Naive B cell (primary cell): ENCODE measurements at regions not wholly inside any gene's neighbourhood (a gene's known extent, or its start where the extent isn't known, plus 50 kb on each side); places are given as distances from the start of the nearest gene placed in this dataset.

Source experiments
- ATAC-seq, 2 donors: fragments of 150-1000 bp; cut with Tn5 transposase; 2 replicates each; pipeline ENCODE4 v1.10.0; 2021; ENCODE audit warnings: low read depth in 2 of 2, mild to moderate bottlenecking in 2 of 2, moderate library complexity in 2 of 2
- DNase-seq: peaks from one replicate; pipeline ENCODE4 v3.0.0; 2022
- H3K27ac Mint-ChIP-seq, 6 donors: one replicate each; pipeline ENCODE4 v1.8.0; 2020 to 2022; ENCODE audit warnings: mild to moderate bottlenecking in 6 of 6, mixed read lengths in 6 of 6, moderate library complexity in 5 of 6, inconsistent platforms in 2 of 6
- H3K27me3 Mint-ChIP-seq, 3 donors: one replicate each; pipeline ENCODE4 v1.8.0; 2021 to 2022; ENCODE audit warnings: mixed read lengths in 3 of 3, mild to moderate bottlenecking in 1 of 3
- H3K36me3 Mint-ChIP-seq, 2 donors: one replicate each; pipeline ENCODE4 v1.8.0; 2020 to 2022; ENCODE audit warnings: mixed read lengths in 2 of 2, inconsistent platforms in 1 of 2, mild to moderate bottlenecking in 1 of 2
- H3K4me1 Mint-ChIP-seq, 3 donors: one replicate each; pipeline ENCODE4 v1.8.0; 2020 to 2022; ENCODE audit warnings: mixed read lengths in 3 of 3, inconsistent platforms in 1 of 3, mild to moderate bottlenecking in 1 of 3, moderate library complexity in 1 of 3
- H3K4me3 Mint-ChIP-seq, 8 donors: one replicate each; pipeline ENCODE4 v1.8.0; 2020 to 2022; ENCODE audit warnings: mild to moderate bottlenecking in 8 of 8, mixed read lengths in 8 of 8, moderate library complexity in 8 of 8, inconsistent platforms in 2 of 8
- H3K9me3 Mint-ChIP-seq, 7 donors: one replicate each; pipeline ENCODE4 v1.8.0; 2020 to 2022; ENCODE audit warnings: mixed read lengths in 7 of 7, mild to moderate bottlenecking in 5 of 7, inconsistent platforms in 2 of 7, moderate library complexity in 1 of 7

- DNase-seq = no peak
- Mint-ChIP-seq H3K36me3 (no peaks in the 10 kb centered on the region), H3K4me3 (no peak overlapping the region), H3K4me1 (no peaks in the 10 kb centered on the region), H3K27ac (no peak overlapping the region), H3K27me3 (peaks cover 0 to 7% (median 5%) of the 10 kb centered on the region in 3 donors), H3K9me3 (no peaks in the 10 kb centered on the region)
- ATAC-seq = no peak
Observed at GRCh38 chr16:74031551-74031950, 265.1 kb upstream of the PSMD7 start.

DNA sequence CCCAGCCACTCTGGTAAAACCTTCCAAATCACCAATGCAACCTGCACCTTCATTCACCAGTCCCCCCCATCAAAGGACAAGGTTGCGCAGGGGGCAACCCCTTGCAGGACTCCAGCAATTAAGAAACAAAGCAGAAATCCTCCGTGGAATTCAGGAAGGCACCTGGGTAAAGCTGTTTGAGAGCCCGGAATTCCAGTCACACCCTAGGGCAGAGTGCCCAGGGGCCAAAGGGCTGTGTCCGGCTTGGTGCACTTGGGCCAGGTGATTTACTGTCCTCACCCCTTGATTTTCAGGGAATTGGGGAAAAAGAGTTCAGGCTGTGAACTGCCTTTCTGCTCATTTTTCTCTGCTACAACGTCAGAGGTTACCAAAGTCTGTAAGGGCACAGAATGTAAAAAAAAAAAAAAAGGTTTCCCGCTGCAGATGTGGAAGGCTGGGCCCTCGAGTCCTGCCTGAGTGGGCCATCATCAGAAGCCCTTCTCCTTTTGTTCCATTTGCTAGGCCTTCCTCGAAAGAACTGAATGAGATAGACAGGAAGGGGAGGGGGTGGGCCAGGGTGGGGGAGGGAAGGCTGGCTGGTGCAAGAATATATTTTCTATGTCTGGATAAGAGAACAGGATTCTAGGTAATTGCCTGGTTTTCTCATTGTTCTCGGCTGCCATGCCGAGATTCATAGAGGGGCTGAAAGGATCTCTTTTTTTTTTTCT lies 266.5 kb upstream of the PSMD7 start:
- DNase-seq = no peak
- no peaks in the 10 kb centered on the region for H3K4me1 Mint-ChIP-seq
- H3K9me3 Mint-ChIP-seq = no peaks in the 10 kb centered on the region
- no peak overlapping the region for H3K27ac Mint-ChIP-seq
- H3K36me3 Mint-ChIP-seq = no peaks in the 10 kb centered on the region
- H3K27me3 Mint-ChIP-seq = peaks cover 3 to 10% (median 8%) of the 10 kb centered on the region in 3 donors
- no peak overlapping the region for H3K4me3 Mint-ChIP-seq
- no peak for ATAC-seq

DNA sequence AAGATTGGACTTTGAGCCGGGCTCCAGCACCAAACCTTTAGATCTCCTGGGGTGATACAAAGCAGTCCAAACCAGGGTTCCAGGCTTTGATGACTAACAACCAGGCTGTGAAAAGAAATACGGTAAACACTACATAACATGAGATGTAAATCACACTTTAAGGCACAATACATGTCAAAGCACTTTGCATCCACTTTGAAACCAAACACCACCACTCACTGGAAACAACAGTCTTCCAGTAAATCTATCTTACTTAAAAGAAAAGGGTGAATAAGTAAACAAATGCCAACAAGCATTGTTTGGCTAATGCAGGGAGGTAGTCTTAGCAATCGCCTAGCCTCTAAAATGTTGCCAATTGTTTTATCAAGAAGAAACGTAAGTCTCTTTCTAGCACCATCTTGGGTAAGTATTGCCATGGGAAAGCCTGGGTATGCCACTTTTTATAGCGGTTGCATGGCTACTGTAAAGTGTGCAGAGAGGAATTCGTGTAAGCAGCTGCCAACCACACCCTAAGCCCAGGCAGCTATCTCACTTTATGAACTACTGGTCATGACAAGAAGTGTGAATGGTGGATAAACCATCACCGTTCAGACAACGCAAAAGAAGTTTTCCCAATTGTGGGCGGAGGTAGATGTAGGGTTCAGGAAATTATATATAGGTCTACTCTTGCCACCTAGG lies 267.4 kb upstream of the PSMD7 start:
- Mint-ChIP-seq H3K36me3 (no peaks in the 10 kb centered on the region), H3K9me3 (no peaks in the 10 kb centered on the region), H3K4me3 (no peak overlapping the region), H3K4me1 (no peaks in the 10 kb centered on the region), H3K27me3 (peaks cover 6 to 9% (median 8%) of the 10 kb centered on the region in 3 donors), H3K27ac (no peak overlapping the region)
- DNase-seq (no peak), ATAC-seq (no peak)

GRCh38 chr16:74026373-74027281 lies 270.0 kb upstream of the PSMD7 start:
- Mint-ChIP-seq H3K4me1 (no peaks in the 10 kb centered on the region), H3K27me3 (peaks cover 4 to 9% (median 8%) of the 10 kb centered on the region in 3 donors), H3K4me3 (no peak overlapping the region), H3K27ac (no peak overlapping the region), H3K9me3 (no peaks in the 10 kb centered on the region), H3K36me3 (no peaks in the 10 kb centered on the region)
- ATAC-seq = no peak
- no peak for DNase-seq

DNA sequence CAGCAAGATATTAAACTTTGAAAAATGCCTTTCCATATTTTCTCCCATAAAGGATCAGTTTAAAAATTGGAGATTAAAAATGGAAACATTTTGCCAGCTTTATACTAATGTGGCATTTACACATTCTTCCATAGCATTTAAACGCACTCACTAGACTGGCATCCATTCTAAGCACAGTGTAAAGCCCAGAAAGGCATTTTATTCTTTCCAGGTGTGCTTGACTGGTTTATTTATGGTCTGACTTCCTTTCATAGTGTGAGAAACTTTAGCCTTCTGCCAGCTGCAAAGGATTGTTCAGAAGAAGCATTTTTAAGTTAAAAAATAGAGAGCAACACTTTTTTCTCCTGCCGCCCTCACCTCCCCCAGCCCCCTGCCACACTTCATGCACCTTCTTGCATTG lies 271.7 kb upstream of the PSMD7 start:
- DNase-seq (no peak), ATAC-seq (no peak)
- Mint-ChIP-seq H3K27ac (peak overlapping the region in 1 of 6 donors; percentile 32), H3K4me3 (peak overlapping the region in 1 of 8 donors; percentile 57), H3K27me3 (peaks cover 4 to 9% (median 8%) of the 10 kb centered on the region in 3 donors), H3K9me3 (no peaks in the 10 kb centered on the region), H3K36me3 (no peaks in the 10 kb centered on the region), H3K4me1 (no peaks in the 10 kb centered on the region)

- Mint-ChIP-seq H3K36me3 (no peaks in the 10 kb centered on the region), H3K4me1 (no peaks in the 10 kb centered on the region), H3K9me3 (peaks cover 0 to 16% (median 1%) of the 10 kb centered on the region in 7 donors), H3K4me3 (no peak overlapping the region), H3K27ac (no peak overlapping the region), H3K27me3 (peaks cover 0 to 6% (median 0%) of the 10 kb centered on the region in 3 donors)
- ATAC-seq = no peak
- DNase-seq = no peak
Observed at GRCh38 chr16:74020095-74020670, 276.4 kb upstream of the PSMD7 start.

GRCh38 chr16:74019612-74020011 lies 277.0 kb upstream of the PSMD7 start:
- DNase-seq (no peak), ATAC-seq (no peak)
- Mint-ChIP-seq H3K27me3 (no peaks in the 10 kb centered on the region), H3K27ac (no peak overlapping the region), H3K4me1 (no peaks in the 10 kb centered on the region), H3K4me3 (no peak overlapping the region), H3K9me3 (peaks cover 0 to 20% (median 4%) of the 10 kb centered on the region in 7 donors), H3K36me3 (no peaks in the 10 kb centered on the region)

- H3K4me3 Mint-ChIP-seq = no peak overlapping the region
- H3K9me3 Mint-ChIP-seq = peaks cover 4 to 20% (median 6%) of the 10 kb centered on the region in 7 donors
- H3K36me3 Mint-ChIP-seq = no peaks in the 10 kb centered on the region
- ATAC-seq = no peak
- H3K27me3 Mint-ChIP-seq = peaks cover 0 to 6% (median 0%) of the 10 kb centered on the region in 3 donors
- H3K27ac Mint-ChIP-seq = no peak overlapping the region
- no peak for DNase-seq
- H3K4me1 Mint-ChIP-seq = no peaks in the 10 kb centered on the region
Observed at GRCh38 chr16:74015953-74016352, 280.7 kb upstream of the PSMD7 start.

- H3K4me3 Mint-ChIP-seq = no peak overlapping the region
- no peak for ATAC-seq
- no peak overlapping the region for H3K27ac Mint-ChIP-seq
- no peaks in the 10 kb centered on the region for H3K4me1 Mint-ChIP-seq
- DNase-seq = no peak
- H3K27me3 Mint-ChIP-seq = no peaks in the 10 kb centered on the region
- peaks cover 0 to 3% of the 10 kb centered on the region in 2 donors for H3K36me3 Mint-ChIP-seq
- H3K9me3 Mint-ChIP-seq = peaks cover 6 to 47% (median 17%) of the 10 kb centered on the region in 7 donors
Observed at GRCh38 chr16:73998707-73999106, 297.9 kb upstream of the PSMD7 start.

GRCh38 chr16:73997971-73998370 lies 298.6 kb upstream of the PSMD7 start:
- H3K9me3 Mint-ChIP-seq = peaks cover 6 to 45% (median 14%) of the 10 kb centered on the region in 7 donors
- ATAC-seq (no peak), DNase-seq (no peak)
- H3K27ac Mint-ChIP-seq = no peak overlapping the region
- no peak overlapping the region for H3K4me3 Mint-ChIP-seq
- H3K4me1 Mint-ChIP-seq = no peaks in the 10 kb centered on the region
- H3K36me3 Mint-ChIP-seq = no peaks in the 10 kb centered on the region
- H3K27me3 Mint-ChIP-seq = no peaks in the 10 kb centered on the region

GRCh38 chr16:73997340-73997711 lies 299.3 kb upstream of the PSMD7 start:
- H3K4me1 Mint-ChIP-seq = no peaks in the 10 kb centered on the region
- no peaks in the 10 kb centered on the region for H3K36me3 Mint-ChIP-seq
- DNase-seq (no peak), ATAC-seq (no peak)
- H3K27me3 Mint-ChIP-seq = no peaks in the 10 kb centered on the region
- no peak overlapping the region for H3K4me3 Mint-ChIP-seq
- H3K27ac Mint-ChIP-seq = no peak overlapping the region
- H3K9me3 Mint-ChIP-seq = peaks cover 6 to 43% (median 13%) of the 10 kb centered on the region in 7 donors

DNA sequence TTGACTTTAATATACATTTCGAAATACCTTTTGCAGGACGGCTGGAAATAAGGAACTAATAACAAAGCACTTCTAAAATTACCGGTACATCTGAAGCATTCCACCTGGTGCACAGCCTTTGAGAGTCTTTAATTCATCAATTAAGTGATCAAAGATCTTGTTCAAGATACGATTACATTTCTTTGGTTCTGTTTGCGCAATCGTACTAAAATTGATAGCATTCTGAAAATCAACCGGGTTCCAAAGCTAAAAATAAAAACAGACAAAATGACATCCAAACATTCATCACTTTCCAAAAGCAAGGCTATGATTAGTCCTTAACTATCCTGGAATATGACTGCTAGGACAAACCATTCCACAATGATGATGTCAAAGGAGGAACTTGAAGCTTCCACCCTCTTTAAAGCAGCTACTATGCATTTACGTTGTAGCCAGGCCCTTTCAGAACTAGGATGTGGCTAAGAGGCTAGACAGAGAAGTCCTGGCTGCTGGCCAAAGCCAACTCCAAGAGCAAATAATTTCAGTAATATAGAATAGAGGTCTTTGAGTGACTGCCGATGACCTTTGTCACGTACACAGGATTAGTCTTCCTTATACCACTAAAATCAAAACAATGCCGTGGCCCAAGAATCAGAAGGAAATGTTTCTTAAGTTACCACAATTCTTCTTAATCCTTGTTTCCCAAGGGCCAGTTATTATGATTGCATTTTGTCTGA lies 299.8 kb upstream of the PSMD7 start:
- Mint-ChIP-seq H3K9me3 (peaks cover 5 to 44% (median 11%) of the 10 kb centered on the region in 7 donors), H3K4me1 (no peaks in the 10 kb centered on the region), H3K27me3 (no peaks in the 10 kb centered on the region), H3K36me3 (no peaks in the 10 kb centered on the region), H3K27ac (no peak overlapping the region), H3K4me3 (no peak overlapping the region)
- ATAC-seq = no peak
- no peak for DNase-seq

DNA sequence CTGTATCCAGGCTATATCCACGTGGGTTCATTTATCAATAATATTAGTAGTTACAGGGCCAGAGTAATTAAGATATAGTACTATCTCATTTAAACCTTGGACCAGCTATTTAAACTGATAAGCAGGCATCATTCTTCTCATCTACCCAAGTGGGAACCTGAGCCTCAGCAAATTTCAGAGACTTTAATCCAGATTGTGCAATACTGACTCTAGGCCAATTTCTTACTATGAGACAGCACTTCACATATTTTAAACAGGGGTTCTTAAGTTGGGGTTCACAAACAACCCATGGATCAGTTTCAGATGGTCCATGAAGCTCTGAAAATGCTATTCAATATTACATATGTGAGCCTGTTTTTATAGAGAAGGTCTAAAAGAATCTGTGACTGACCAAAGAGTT lies 302.7 kb upstream of the PSMD7 start:
- Mint-ChIP-seq H3K9me3 (peaks cover 2 to 28% (median 5%) of the 10 kb centered on the region in 7 donors), H3K27me3 (no peaks in the 10 kb centered on the region), H3K4me1 (no peaks in the 10 kb centered on the region), H3K36me3 (no peaks in the 10 kb centered on the region), H3K27ac (no peak overlapping the region), H3K4me3 (no peak overlapping the region)
- DNase-seq (no peak), ATAC-seq (no peak)
